Stimulated activated CD4-positive, alpha-beta T cell treated with anti-CD3 and anti-CD28 coated beads, Interleukin-2, amount 100 ng/mL, for 4 hours (primary cell): ENCODE measurements at regions not wholly inside any gene's neighbourhood (a gene's known extent, or its start where the extent isn't known, plus 50 kb on each side); places are given as distances from the start of the nearest gene placed in this dataset.
"Not testable (repeated sequence)": the region's sequence is repeated elsewhere in the genome, so short reads cannot be mapped to it uniquely, and the experiment has no call there.

Experiments
- DNase-seq: peaks from one replicate; pipeline ENCODE4 v3.0.0-alpha.2; 2020; ENCODE audit warnings: low read depth

GRCh38 chr6:145275019-145275418 lies 460.3 kb downstream of the EPM2A start:
- no peak for DNase-seq

GRCh38 chr6:145275787-145276186 lies 459.5 kb downstream of the EPM2A start:
- no peak for DNase-seq

GRCh38 chr6:145276756-145277155 lies 458.6 kb downstream of the EPM2A start:
- DNase-seq, result no peak

GRCh38 chr6:145277358-145278086 lies 457.8 kb downstream of the EPM2A start:
- DNase-seq, result no peak

- DNase-seq, result no peak
Measured at GRCh38 chr6:145278163-145278807, 457.0 kb downstream of the EPM2A start.

- DNase-seq, result no peak
Measured at GRCh38 chr6:145279551-145279950, 455.8 kb downstream of the EPM2A start.

GRCh38 chr6:145279993-145280392 lies 455.3 kb downstream of the EPM2A start:
- DNase-seq, result no peak

GRCh38 chr6:145283209-145283608 lies 452.1 kb downstream of the EPM2A start:
- not testable (repeated sequence) for DNase-seq

- no peak for DNase-seq
Measured at GRCh38 chr6:145283856-145284255, 451.5 kb downstream of the EPM2A start.

- no peak for DNase-seq
Measured at GRCh38 chr6:145286916-145287315, 448.4 kb downstream of the EPM2A start.

GRCh38 chr6:145289573-145289972 lies 445.7 kb downstream of the EPM2A start:
- DNase-seq, result no peak

- no peak for DNase-seq
Measured at GRCh38 chr6:145290122-145290521, 445.2 kb downstream of the EPM2A start.

- no peak for DNase-seq
Measured at GRCh38 chr6:145292066-145292465, 443.3 kb downstream of the EPM2A start.

- no peak for DNase-seq
Measured at GRCh38 chr6:145294942-145295341, 440.4 kb downstream of the EPM2A start.

- no peak for DNase-seq
Measured at GRCh38 chr6:145295746-145296145, 439.6 kb downstream of the EPM2A start.

- DNase-seq, result no peak
Measured at GRCh38 chr6:145305670-145306069, 429.6 kb downstream of the EPM2A start.

- DNase-seq, result no peak
Measured at GRCh38 chr6:145306489-145306888, 428.8 kb downstream of the EPM2A start.

- no peak for DNase-seq
Measured at GRCh38 chr6:145309842-145310535, 425.3 kb downstream of the EPM2A start.

GRCh38 chr6:145312481-145312880 lies 422.8 kb downstream of the EPM2A start:
- no peak for DNase-seq

GRCh38 chr6:145313041-145313855 lies 422.1 kb downstream of the EPM2A start:
- no peak for DNase-seq

GRCh38 chr6:145315982-145316600 lies 419.2 kb downstream of the EPM2A start:
- DNase-seq, result no peak

- DNase-seq, result no peak
Measured at GRCh38 chr6:145318952-145319351, 416.4 kb downstream of the EPM2A start.
